ENCODE measurements at regions not wholly inside any gene's neighbourhood (a gene's known extent, or its start where the extent isn't known, plus 50 kb on each side); places are given as distances from the start of the nearest gene placed in this dataset.
"Not testable (repeated sequence)": the region's sequence is repeated elsewhere in the genome, so short reads cannot be mapped to it uniquely, and the experiment has no call there.

- Mint-ChIP-seq H3K27ac (no peak overlapping the region), H3K36me3 (no peaks in the 10 kb centered on the region), H3K9me3 (peaks cover 3% of the 10 kb centered on the region), H3K4me1 (peaks cover 11% of the 10 kb centered on the region), H3K4me3 (no peak overlapping the region), H3K27me3 (ENCODE audit: insufficient read depth, low read depth) (no peaks in the 10 kb centered on the region)
- Histone ChIP-seq H2AFZ (replicated peaks) (no peak overlapping the region), H3K9me3 (ENCODE audit: low read depth) (no peaks in the 10 kb centered on the region), H3K27me3 (no peaks in the 10 kb centered on the region), H3K9ac (no peak overlapping the region), H3K27ac (no peak overlapping the region), H3K4me2 (no peak overlapping the region), H3K4me1 (peaks cover 17% of the 10 kb centered on the region), H3K4me3 (no peak overlapping the region), H3K36me3 (no peaks in the 10 kb centered on the region), H3F3A (ENCODE audit: low read depth) (no peaks in the 10 kb centered on the region), H3K79me2 (ENCODE audit: low read depth) (no peaks in the 10 kb centered on the region), H4K20me1 (ENCODE audit: low read depth) (no peaks in the 10 kb centered on the region)
- TF ChIP-seq EZH2 (IDR thresholded peaks at IDR 0.05) (no peak), EZH2phosphoT487 (IDR thresholded peaks at IDR 0.05) (no peak)
- DNase-seq (ENCODE audit: low spot score): no peak
These were observed 258.5 kb upstream of the FAT1 start for GRCh38 chr4:186982160-186982559.

DNA sequence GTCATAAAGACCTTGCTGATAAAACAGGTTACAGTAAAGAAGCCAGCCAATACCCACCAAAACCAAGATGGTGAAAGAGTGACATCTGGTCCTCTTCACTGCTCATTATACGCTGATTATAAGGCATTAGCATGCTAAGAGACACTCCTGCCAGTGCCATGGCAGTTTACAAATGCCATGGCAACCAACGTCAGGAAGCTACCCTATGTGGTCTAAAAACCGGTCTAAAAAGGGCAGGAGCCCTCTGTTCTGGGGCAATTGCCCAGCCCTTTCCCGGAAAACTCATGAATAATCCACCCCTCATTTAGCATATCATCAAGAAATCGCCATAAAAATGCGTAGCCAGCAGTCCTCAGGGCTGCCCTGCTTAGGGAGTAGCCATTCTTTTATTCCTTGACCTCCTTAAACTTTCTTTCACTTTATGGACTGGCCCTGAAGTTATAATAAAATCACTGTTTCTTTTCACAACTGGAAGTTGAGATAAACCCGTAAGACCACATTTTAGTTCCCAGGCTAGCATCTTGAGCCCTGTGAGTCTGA, 260.5 kb upstream of the FAT1 start:
- Histone ChIP-seq H3K9ac (no peak overlapping the region), H3K9me3 (ENCODE audit: low read depth) (no peaks in the 10 kb centered on the region), H3K27ac (no peak overlapping the region), H3K27me3 (no peaks in the 10 kb centered on the region), H4K20me1 (ENCODE audit: low read depth) (no peaks in the 10 kb centered on the region), H3K79me2 (ENCODE audit: low read depth) (no peaks in the 10 kb centered on the region), H2AFZ (replicated peaks) (no peak overlapping the region), H3K4me2 (no peak overlapping the region), H3K36me3 (no peaks in the 10 kb centered on the region), H3K4me3 (no peak overlapping the region), H3K4me1 (peaks cover 17% of the 10 kb centered on the region), H3F3A (ENCODE audit: low read depth) (no peaks in the 10 kb centered on the region)
- no peaks in the 10 kb centered on the region for H3K36me3 Mint-ChIP-seq
- peaks cover 9% of the 10 kb centered on the region for H3K4me1 Mint-ChIP-seq
- TF ChIP-seq EZH2phosphoT487 (IDR thresholded peaks at IDR 0.05): no peak
- TF ChIP-seq, protein P1, sequence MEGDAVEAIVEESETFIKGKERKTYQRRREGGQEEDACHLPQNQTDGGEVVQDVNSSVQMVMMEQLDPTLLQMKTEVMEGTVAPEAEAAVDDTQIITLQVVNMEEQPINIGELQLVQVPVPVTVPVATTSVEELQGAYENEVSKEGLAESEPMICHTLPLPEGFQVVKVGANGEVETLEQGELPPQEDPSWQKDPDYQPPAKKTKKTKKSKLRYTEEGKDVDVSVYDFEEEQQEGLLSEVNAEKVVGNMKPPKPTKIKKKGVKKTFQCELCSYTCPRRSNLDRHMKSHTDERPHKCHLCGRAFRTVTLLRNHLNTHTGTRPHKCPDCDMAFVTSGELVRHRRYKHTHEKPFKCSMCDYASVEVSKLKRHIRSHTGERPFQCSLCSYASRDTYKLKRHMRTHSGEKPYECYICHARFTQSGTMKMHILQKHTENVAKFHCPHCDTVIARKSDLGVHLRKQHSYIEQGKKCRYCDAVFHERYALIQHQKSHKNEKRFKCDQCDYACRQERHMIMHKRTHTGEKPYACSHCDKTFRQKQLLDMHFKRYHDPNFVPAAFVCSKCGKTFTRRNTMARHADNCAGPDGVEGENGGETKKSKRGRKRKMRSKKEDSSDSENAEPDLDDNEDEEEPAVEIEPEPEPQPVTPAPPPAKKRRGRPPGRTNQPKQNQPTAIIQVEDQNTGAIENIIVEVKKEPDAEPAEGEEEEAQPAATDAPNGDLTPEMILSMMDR (IDR thresholded peaks at IDR 0.05): no peak
- TF ChIP-seq EZH2 (IDR thresholded peaks at IDR 0.05): no peak
- DNase-seq (ENCODE audit: low spot score): no peak
- H3K4me3 Mint-ChIP-seq: no peak overlapping the region
- peaks cover 7% of the 10 kb centered on the region for H3K9me3 Mint-ChIP-seq
- H3K27ac Mint-ChIP-seq: no peak overlapping the region
- no peaks in the 10 kb centered on the region for H3K27me3 Mint-ChIP-seq (ENCODE audit: insufficient read depth, low read depth)

DNA sequence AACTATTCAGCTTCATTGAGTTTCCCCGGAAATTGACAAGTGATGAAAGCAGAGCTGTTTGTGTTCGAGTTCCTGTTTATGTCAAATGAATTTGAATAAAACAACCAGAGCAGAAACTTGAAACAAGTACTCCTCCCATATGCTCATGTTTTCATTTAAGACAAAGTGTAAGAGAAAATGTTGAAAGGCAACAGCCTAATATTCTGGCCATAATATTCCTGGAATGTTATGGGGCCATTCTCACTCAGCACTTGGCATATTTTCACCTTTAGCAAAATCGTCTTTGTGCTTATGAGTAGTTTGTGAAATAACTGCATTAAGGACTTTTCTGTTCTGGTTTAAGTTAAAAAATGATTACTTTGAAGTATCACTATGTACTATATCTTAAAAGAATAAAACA, 276.0 kb upstream of the FAT1 start:
- no peak overlapping the region for H3K4me3 ChIP-seq
- no peak overlapping the region for H2AFZ ChIP-seq (replicated peaks)
- H3F3A ChIP-seq (ENCODE audit: low read depth): no peaks in the 10 kb centered on the region
- no peak overlapping the region for H3K9ac ChIP-seq
- H3K4me2 ChIP-seq: no peak overlapping the region
- H3K9me3 ChIP-seq (ENCODE audit: low read depth): no peaks in the 10 kb centered on the region
- H3K27me3 ChIP-seq: no peaks in the 10 kb centered on the region
- H3K36me3 Mint-ChIP-seq: no peaks in the 10 kb centered on the region
- H3K4me1 ChIP-seq: no peaks in the 10 kb centered on the region
- H3K4me1 Mint-ChIP-seq: no peaks in the 10 kb centered on the region
- no peaks in the 10 kb centered on the region for H3K27me3 Mint-ChIP-seq (ENCODE audit: insufficient read depth, low read depth)
- H3K36me3 ChIP-seq: no peaks in the 10 kb centered on the region
- no peak overlapping the region for H3K27ac ChIP-seq
- no peaks in the 10 kb centered on the region for H3K9me3 Mint-ChIP-seq
- no peaks in the 10 kb centered on the region for H3K79me2 ChIP-seq (ENCODE audit: low read depth)
- H4K20me1 ChIP-seq (ENCODE audit: low read depth): no peaks in the 10 kb centered on the region
- no peak overlapping the region for H3K27ac Mint-ChIP-seq
- TF ChIP-seq EZH2 (IDR thresholded peaks at IDR 0.05) (no peak), EZH2phosphoT487 (IDR thresholded peaks at IDR 0.05) (no peak)
- TF ChIP-seq, protein P1 (IDR thresholded peaks at IDR 0.05): no peak
- DNase-seq (ENCODE audit: low spot score): no peak
- H3K4me3 Mint-ChIP-seq: no peak overlapping the region

- no peak overlapping the region for H3K4me3 ChIP-seq
- no peaks in the 10 kb centered on the region for H3K9me3 ChIP-seq (ENCODE audit: low read depth)
- H3F3A ChIP-seq (ENCODE audit: low read depth): no peaks in the 10 kb centered on the region
- H3K4me2 ChIP-seq: no peak overlapping the region
- H3K36me3 ChIP-seq: no peaks in the 10 kb centered on the region
- no peak overlapping the region for H2AFZ ChIP-seq (replicated peaks)
- no peak overlapping the region for H3K27ac ChIP-seq
- Mint-ChIP-seq H3K4me1 (no peaks in the 10 kb centered on the region), H3K4me3 (no peak overlapping the region), H3K27me3 (ENCODE audit: insufficient read depth, low read depth) (no peaks in the 10 kb centered on the region), H3K9me3 (no peaks in the 10 kb centered on the region), H3K36me3 (no peaks in the 10 kb centered on the region), H3K27ac (no peak overlapping the region)
- H3K27me3 ChIP-seq: no peaks in the 10 kb centered on the region
- TF ChIP-seq, protein P1 (IDR thresholded peaks at IDR 0.05): no peak
- no peak for TF ChIP-seq EZH2phosphoT487 (IDR thresholded peaks at IDR 0.05)
- no peak for TF ChIP-seq EZH2 (IDR thresholded peaks at IDR 0.05)
- H3K4me1 ChIP-seq: no peaks in the 10 kb centered on the region
- H3K9ac ChIP-seq: no peak overlapping the region
- no peak for DNase-seq (ENCODE audit: low spot score)
- H4K20me1 ChIP-seq (ENCODE audit: low read depth): no peaks in the 10 kb centered on the region
- H3K79me2 ChIP-seq (ENCODE audit: low read depth): no peaks in the 10 kb centered on the region
These were observed 276.6 kb upstream of the FAT1 start for GRCh38 chr4:187000281-187000680.

DNA sequence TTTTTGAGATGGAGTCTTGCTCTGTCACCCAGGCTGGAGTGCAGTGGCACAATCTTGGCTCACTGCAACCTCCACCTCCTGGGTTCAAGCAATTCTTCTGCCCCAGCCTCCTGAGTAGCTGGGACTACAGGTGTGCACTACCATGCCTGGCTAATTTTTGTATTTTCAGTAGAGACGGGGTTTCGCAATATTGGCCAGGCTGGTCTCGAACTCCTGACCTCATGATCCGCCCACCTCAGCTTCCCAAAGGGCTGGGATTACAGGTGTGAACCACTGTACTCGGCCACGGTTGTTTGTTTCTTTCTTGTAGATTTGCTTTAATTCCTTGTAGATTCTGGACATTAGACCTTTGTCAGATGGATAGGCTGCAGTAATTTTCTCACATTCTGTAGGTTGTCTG, 278.5 kb upstream of the FAT1 start:
- not testable (repeated sequence) for H2AFZ ChIP-seq (replicated peaks); H4K20me1 ChIP-seq (ENCODE audit: low read depth); H3K4me1 Mint-ChIP-seq

More for the DNA sequence above, 278.5 kb upstream of the FAT1 start:
- H3K36me3 Mint-ChIP-seq; H3K27me3 ChIP-seq; H3K4me3 Mint-ChIP-seq; H3K9me3 ChIP-seq (ENCODE audit: low read depth); H3K4me2 ChIP-seq; DNase-seq (ENCODE audit: low spot score); H3K36me3 ChIP-seq; H3K4me1 ChIP-seq; H3K27ac Mint-ChIP-seq; H3F3A ChIP-seq (ENCODE audit: low read depth); H3K27me3 Mint-ChIP-seq (ENCODE audit: insufficient read depth, low read depth); H3K4me3 ChIP-seq; H3K9me3 Mint-ChIP-seq; H3K9ac ChIP-seq; H3K79me2 ChIP-seq (ENCODE audit: low read depth); H3K27ac ChIP-seq: not testable (repeated sequence)

Data from neural progenitor cell (in vitro differentiated cells).